A549 (cell line): ENCODE measurements at regions not wholly inside any gene's neighbourhood (a gene's known extent, or its start where the extent isn't known, plus 50 kb on each side); places are given as distances from the start of the nearest gene placed in this dataset.

ENCODE experiments used
- BHLHE40 ChIP-seq: IDR thresholded peaks from 2 replicates; pipeline ENCODE4 v1.6.1; 2012; ENCODE audit warnings: low read depth, low read length, inconsistent platforms
- CHD2 ChIP-seq: fragments of 150-350 bp; IDR thresholded peaks from 2 replicates; pipeline ENCODE4 v1.6.1; 2014; ENCODE audit warnings: low read length; ENCODE audit not compliant: partially characterized antibody
- JUN ChIP-seq, 2 experiments: fragments of >200 bp; sonication (Bioruptor Twin); formaldehyde crosslinking; IDR thresholded peaks; 2 replicates in 1 of 2; 3 replicates in 1 of 2; pipeline ENCODE4 v1.6.1; 2016 to 2017
- MYC ChIP-seq: IDR thresholded peaks from 2 replicates; pipeline ENCODE4 v1.6.1; 2012; ENCODE audit warnings: mild to moderate bottlenecking, inconsistent platforms, low read length, improper control_type of control experiment, borderline replicate concordance
- PBX3 ChIP-seq: IDR thresholded peaks from 2 replicates; pipeline ENCODE4 v1.6.1; 2012
- POLR2A ChIP-seq: IDR thresholded peaks from 2 replicates; pipeline ENCODE4 v1.6.1; 2012; ENCODE audit warnings: mild to moderate bottlenecking, low read length
- POLR2AphosphoS2 ChIP-seq: conservative IDR thresholded peaks from 2 replicates; pipeline ENCODE4 v1.6.1; 2012; ENCODE audit warnings: low read length, improper control_type of control experiment, inconsistent platforms
- RFX5 ChIP-seq: fragments of 450-650 bp; IDR thresholded peaks from 2 replicates; pipeline ENCODE4 v1.7.1; 2014; ENCODE audit warnings: antibody characterized with exemption, mild to moderate bottlenecking, moderate library complexity
- TF ChIP-seq, protein P1 (sequence below): fragments of >200 bp; sonication (Bioruptor Twin); formaldehyde crosslinking; IDR thresholded peaks from 3 replicates; pipeline ENCODE4 v1.5.1; 2016
- TF ChIP-seq, protein P2 (sequence below): IDR thresholded peaks from 2 replicates; pipeline ENCODE4 v1.6.1; 2012
- TF ChIP-seq, protein P3 (sequence below): fragments of 200-600 bp; sonication (generic); IDR thresholded peaks from 2 replicates; pipeline ENCODE4 v1.6.1; 2016; ENCODE audit warnings: antibody characterized with exemption, mild to moderate bottlenecking, moderate library complexity
- TF ChIP-seq, protein P4 (sequence below): fragments of 450-650 bp; IDR thresholded peaks from 2 replicates; pipeline ENCODE4 v1.6.1; 2014; ENCODE audit warnings: antibody characterized with exemption

DNA sequence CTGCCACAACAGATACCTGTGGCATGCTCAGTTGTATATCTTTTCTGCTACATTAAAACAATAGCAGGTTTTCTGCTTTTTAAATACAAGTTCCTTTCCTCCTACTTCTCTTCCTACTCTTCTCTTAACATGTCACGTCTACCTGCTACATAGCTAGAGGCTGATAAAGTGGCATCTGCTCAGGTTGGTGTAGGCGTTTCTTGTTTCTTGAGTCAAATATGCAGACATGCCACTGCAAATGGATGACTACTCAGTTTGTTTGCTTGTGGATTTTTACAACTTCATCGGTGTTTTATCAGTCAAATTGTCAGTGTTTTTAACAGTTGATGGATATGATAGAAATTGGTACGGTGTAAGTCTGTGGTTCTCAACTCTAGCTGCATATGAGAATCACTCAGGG lies 525.7 kb downstream of the TLE4 start:
- TF ChIP-seq, protein P1, sequence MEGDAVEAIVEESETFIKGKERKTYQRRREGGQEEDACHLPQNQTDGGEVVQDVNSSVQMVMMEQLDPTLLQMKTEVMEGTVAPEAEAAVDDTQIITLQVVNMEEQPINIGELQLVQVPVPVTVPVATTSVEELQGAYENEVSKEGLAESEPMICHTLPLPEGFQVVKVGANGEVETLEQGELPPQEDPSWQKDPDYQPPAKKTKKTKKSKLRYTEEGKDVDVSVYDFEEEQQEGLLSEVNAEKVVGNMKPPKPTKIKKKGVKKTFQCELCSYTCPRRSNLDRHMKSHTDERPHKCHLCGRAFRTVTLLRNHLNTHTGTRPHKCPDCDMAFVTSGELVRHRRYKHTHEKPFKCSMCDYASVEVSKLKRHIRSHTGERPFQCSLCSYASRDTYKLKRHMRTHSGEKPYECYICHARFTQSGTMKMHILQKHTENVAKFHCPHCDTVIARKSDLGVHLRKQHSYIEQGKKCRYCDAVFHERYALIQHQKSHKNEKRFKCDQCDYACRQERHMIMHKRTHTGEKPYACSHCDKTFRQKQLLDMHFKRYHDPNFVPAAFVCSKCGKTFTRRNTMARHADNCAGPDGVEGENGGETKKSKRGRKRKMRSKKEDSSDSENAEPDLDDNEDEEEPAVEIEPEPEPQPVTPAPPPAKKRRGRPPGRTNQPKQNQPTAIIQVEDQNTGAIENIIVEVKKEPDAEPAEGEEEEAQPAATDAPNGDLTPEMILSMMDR: no peak
- TF ChIP-seq JUN (IDR thresholded peaks at IDR 0.05): no peak
- TF ChIP-seq MYC: no peak
- TF ChIP-seq, protein P2, sequence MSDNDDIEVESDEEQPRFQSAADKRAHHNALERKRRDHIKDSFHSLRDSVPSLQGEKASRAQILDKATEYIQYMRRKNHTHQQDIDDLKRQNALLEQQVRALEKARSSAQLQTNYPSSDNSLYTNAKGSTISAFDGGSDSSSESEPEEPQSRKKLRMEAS: no peak
- no peak for TF ChIP-seq POLR2AphosphoS2
- TF ChIP-seq CHD2: no peak
- no peak for TF ChIP-seq POLR2A
- TF ChIP-seq RFX5: no peak
- no peak for TF ChIP-seq PBX3
- TF ChIP-seq, protein P3, sequence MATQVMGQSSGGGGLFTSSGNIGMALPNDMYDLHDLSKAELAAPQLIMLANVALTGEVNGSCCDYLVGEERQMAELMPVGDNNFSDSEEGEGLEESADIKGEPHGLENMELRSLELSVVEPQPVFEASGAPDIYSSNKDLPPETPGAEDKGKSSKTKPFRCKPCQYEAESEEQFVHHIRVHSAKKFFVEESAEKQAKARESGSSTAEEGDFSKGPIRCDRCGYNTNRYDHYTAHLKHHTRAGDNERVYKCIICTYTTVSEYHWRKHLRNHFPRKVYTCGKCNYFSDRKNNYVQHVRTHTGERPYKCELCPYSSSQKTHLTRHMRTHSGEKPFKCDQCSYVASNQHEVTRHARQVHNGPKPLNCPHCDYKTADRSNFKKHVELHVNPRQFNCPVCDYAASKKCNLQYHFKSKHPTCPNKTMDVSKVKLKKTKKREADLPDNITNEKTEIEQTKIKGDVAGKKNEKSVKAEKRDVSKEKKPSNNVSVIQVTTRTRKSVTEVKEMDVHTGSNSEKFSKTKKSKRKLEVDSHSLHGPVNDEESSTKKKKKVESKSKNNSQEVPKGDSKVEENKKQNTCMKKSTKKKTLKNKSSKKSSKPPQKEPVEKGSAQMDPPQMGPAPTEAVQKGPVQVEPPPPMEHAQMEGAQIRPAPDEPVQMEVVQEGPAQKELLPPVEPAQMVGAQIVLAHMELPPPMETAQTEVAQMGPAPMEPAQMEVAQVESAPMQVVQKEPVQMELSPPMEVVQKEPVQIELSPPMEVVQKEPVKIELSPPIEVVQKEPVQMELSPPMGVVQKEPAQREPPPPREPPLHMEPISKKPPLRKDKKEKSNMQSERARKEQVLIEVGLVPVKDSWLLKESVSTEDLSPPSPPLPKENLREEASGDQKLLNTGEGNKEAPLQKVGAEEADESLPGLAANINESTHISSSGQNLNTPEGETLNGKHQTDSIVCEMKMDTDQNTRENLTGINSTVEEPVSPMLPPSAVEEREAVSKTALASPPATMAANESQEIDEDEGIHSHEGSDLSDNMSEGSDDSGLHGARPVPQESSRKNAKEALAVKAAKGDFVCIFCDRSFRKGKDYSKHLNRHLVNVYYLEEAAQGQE: no peak
- TF ChIP-seq, protein P4, sequence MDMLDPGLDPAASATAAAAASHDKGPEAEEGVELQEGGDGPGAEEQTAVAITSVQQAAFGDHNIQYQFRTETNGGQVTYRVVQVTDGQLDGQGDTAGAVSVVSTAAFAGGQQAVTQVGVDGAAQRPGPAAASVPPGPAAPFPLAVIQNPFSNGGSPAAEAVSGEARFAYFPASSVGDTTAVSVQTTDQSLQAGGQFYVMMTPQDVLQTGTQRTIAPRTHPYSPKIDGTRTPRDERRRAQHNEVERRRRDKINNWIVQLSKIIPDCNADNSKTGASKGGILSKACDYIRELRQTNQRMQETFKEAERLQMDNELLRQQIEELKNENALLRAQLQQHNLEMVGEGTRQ: no peak
- TF ChIP-seq BHLHE40: no peak
